ENCODE measurements at regions not wholly inside any gene's neighbourhood (a gene's known extent, or its start where the extent isn't known, plus 50 kb on each side); places are given as distances from the start of the nearest gene placed in this dataset.
"Not testable (repeated sequence)": the region's sequence is repeated elsewhere in the genome, so short reads cannot be mapped to it uniquely, and the experiment has no call there.

DNA sequence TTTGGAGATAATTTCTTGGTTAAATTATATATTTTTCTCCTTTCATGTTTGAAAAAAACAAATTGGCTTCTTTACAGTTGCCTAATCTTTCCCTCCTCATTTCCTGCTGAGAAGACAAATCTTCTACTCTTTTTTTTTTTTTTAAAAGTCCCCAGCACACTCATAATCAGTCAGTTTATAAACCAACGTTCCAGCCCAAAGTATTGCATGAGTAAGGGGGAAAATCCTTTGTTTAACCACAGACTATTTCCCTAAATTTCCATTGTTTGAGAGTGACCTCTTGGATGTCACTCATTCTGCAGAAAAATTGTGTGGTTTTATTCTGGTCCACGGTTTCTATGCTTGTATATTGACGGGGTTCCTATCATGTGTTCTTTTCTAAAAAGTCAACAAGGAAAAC is 55.1 kb upstream of the TLR4 start:
- Histone ChIP-seq H3K36me3 (ENCODE audit: control insufficient read depth in 2 of 2, insufficient read depth in 2 of 2, low read length in 1 of 2) (no peaks in the 10 kb centered on the region), H3K4me1 (ENCODE audit: control insufficient read depth in 2 of 2, insufficient read depth in 2 of 2, low read length in 2 of 2) (no peaks in the 10 kb centered on the region), H3K9me3 (ENCODE audit: control insufficient read depth in 2 of 2, insufficient read depth in 1 of 2, low read length in 1 of 2) (no peaks in the 10 kb centered on the region), H3K27me3 (ENCODE audit: control insufficient read depth in 2 of 2, insufficient read depth in 1 of 2, low read length in 1 of 2) (no peaks in the 10 kb centered on the region), H3K4me3 (ENCODE audit: low read length in 2 of 2) (no peak overlapping the region), H3K27ac (ENCODE audit: low read depth in 1 of 2, low read length in 1 of 2) (no peak overlapping the region)
- whole genome bisulfite sequencing: 51% methylated on average over 3 of the region's 3 CpGs
- DNase-seq (ENCODE audit: low read depth in 6 of 9, low spot score in 9 of 9): no peak

DNA sequence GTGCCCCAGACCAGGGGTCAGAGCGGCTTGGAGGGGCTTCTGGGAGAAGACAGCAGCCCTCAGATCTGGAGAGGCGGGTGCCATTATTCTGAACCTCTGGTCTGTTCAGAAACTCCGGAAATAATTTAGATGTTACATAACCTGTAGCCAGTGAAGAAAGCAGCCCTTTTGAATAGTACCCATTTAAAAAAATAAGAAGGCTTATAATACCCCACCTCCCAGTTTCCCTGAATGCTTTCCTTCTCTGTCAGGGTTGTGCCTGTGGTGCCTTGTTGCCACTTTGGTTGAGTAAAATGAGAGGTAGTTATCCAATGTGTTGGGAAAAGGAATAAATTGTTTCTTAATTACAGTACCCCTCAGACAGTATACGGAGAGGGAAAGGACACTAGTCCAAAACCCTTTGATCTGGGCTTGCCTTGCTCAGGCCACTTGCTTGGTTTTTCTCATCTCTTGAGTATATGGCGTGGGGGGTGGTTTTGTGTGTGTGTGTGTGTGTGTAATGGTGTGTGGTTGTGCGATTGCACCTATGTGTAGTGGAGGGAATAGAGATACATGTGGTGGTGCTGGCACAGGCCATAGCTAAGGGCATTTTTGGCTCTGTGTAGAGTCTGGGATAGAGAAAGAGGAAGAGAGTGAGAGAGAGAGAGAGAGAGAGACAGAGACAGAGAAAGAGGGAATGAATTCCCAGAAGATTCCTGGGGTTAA is 59.1 kb upstream of the TLR4 start:
- Histone ChIP-seq H3K9me3 (ENCODE audit: control insufficient read depth in 2 of 2, insufficient read depth in 1 of 2, low read length in 1 of 2) (no peaks in the 10 kb centered on the region), H3K4me1 (ENCODE audit: control insufficient read depth in 2 of 2, insufficient read depth in 2 of 2, low read length in 2 of 2) (no peaks in the 10 kb centered on the region), H3K4me3 (ENCODE audit: low read length in 2 of 2) (no peak overlapping the region), H3K27me3 (ENCODE audit: control insufficient read depth in 2 of 2, insufficient read depth in 1 of 2, low read length in 1 of 2) (peaks cover 0 to 7% of the 10 kb centered on the region in 2 donors), H3K36me3 (ENCODE audit: control insufficient read depth in 2 of 2, insufficient read depth in 2 of 2, low read length in 1 of 2) (no peaks in the 10 kb centered on the region), H3K27ac (ENCODE audit: low read depth in 1 of 2, low read length in 1 of 2) (no peak overlapping the region)
- DNase-seq (ENCODE audit: low read depth in 6 of 9, low spot score in 9 of 9): no peak
- 32% methylated on average over 6 of the region's 6 CpGs for WGBS

DNA sequence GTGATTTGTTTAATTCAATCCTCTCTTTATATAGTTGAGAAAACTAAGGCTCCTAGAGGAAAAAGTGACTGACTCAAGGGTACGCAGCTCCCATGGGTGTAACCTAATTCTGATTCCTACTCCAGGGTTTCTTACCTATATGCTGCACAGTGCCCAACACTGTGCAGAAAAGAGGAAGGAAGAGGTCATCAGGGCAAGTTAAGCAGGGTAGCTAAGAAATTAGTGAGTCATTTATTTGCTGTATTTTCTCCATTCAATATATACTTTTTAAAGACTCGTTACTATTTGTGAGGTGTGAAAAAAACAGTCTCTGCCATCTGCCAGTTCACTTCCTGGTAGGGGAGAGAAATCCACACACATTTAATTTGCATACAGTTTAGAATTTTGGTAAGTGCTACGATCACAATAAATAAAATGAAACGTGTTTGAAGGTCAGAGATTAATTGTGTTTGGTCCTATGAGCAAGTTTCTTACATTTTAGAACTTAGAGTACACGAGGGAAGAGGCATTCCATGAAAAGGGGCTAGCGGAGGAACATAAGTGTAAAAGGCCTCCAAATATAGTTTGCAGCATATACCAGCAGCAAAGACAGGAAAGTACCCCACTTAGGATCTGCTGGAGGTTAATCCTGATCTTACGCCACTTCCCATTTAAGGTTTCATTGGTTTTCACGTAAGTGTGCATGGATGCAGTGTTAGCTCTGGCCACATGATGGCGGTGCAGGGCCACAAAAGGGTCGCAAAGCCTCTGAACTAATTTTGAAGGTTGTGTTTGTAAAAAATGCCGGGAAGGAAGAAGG is 59.9 kb upstream of the TLR4 start:
- WGBS: 9% methylated on average over 11 of the region's 11 CpGs
- no peak overlapping the region for H3K4me3 ChIP-seq (ENCODE audit: low read length in 2 of 2)

DNA sequence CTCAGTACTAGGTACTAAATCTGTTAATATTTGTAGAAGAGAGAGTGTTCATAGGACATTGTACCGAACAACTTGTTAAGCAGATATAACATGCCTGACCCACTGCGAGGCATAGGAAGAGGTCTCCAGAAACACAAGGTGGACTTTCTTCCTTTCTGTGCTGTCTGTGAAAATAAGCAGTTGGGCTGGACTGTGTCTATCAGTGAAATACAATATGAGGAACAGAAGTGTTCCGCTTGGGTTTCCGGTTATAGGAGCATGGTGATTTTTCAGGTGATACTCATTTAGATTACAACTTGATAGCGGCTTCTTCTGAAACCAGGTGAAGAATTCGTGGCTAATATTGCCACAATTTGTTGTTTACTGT is 60.9 kb upstream of the TLR4 start:
- WGBS: 50% methylated on average over 6 of the region's 6 CpGs
- no peak for DNase-seq (ENCODE audit: low read depth in 6 of 9, low spot score in 9 of 9)
- Histone ChIP-seq H3K27ac (ENCODE audit: low read depth in 1 of 2, low read length in 1 of 2) (no peak overlapping the region), H3K27me3 (ENCODE audit: control insufficient read depth in 2 of 2, insufficient read depth in 1 of 2, low read length in 1 of 2) (peaks cover 0 to 7% of the 10 kb centered on the region in 2 donors), H3K4me1 (ENCODE audit: control insufficient read depth in 2 of 2, insufficient read depth in 2 of 2, low read length in 2 of 2) (no peaks in the 10 kb centered on the region), H3K9me3 (ENCODE audit: control insufficient read depth in 2 of 2, insufficient read depth in 1 of 2, low read length in 1 of 2) (no peaks in the 10 kb centered on the region), H3K36me3 (ENCODE audit: control insufficient read depth in 2 of 2, insufficient read depth in 2 of 2, low read length in 1 of 2) (no peaks in the 10 kb centered on the region), H3K4me3 (ENCODE audit: low read length in 2 of 2) (no peak overlapping the region)

More for the DNA sequence above, 59.9 kb upstream of the TLR4 start:
- Histone ChIP-seq H3K9me3 (ENCODE audit: control insufficient read depth in 2 of 2, insufficient read depth in 1 of 2, low read length in 1 of 2) (no peaks in the 10 kb centered on the region), H3K36me3 (ENCODE audit: control insufficient read depth in 2 of 2, insufficient read depth in 2 of 2, low read length in 1 of 2) (no peaks in the 10 kb centered on the region), H3K27ac (ENCODE audit: low read depth in 1 of 2, low read length in 1 of 2) (no peak overlapping the region), H3K4me1 (ENCODE audit: control insufficient read depth in 2 of 2, insufficient read depth in 2 of 2, low read length in 2 of 2) (no peaks in the 10 kb centered on the region), H3K27me3 (ENCODE audit: control insufficient read depth in 2 of 2, insufficient read depth in 1 of 2, low read length in 1 of 2) (peaks cover 0 to 7% of the 10 kb centered on the region in 2 donors)
- DNase-seq (ENCODE audit: low read depth in 6 of 9, low spot score in 9 of 9): peak in 7 of 9 donors; percentile 10 to 50 (median 24)

DNA sequence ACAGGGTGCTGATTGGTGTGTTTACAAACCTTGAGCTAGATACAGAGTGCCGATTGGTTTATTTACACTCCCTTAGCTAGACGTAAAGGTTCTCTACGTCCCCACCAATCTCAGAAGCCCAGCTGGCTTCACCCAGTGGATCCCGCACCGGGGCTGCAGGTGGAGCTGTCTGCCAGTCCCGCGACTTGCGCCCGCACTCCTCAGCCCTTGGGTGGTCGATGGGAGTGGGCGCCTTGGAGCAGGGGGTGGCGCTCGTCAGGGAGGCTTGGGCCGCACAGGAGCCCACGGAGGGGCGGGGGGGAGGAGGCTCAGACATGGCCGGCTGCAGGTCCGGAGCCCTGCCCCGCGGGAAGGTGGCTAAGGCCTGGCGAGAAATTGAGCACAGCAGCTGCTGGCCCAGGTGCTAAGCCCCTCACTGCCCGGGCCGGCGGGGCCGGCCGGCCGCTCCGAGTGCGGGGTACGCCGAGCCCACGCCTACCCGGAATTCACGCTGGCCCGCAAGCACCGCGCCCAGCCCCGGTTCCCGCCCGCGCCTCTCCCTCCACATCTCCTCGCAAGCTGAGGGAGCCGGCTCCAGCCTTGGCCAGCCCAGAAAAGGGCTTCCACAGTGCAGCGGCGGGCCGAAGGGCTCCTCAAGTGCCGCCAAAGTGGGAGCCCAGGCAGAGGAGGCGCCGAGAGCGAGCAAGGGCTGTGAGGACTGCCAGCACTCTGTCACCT is 61.5 kb upstream of the TLR4 start:
- not testable (repeated sequence) for H3K4me3 ChIP-seq (ENCODE audit: low read length in 2 of 2)

DNA sequence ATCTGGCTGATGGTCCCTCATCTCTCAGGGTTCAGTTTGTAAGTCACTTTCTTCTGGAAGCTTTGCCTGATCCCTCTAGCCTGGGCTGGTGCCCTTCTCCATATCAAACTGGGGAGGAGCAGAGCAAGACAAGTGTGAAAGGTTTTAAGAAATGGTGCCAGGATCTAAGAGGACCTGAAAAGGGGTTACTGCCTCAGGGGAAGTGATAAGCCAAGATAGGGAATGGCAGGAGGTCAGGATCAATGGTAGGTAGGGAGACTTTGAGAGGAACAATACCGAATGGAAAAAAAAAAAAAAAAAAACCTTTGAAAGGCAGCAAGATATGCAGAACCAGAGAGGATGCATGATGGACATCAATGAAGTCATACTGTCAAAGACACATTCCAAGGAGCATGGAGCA is 67.5 kb upstream of the TLR4 start:
- Histone ChIP-seq H3K9me3 (ENCODE audit: control insufficient read depth in 2 of 2, insufficient read depth in 1 of 2, low read length in 1 of 2) (no peaks in the 10 kb centered on the region), H3K27ac (ENCODE audit: low read depth in 1 of 2, low read length in 1 of 2) (no peak overlapping the region), H3K36me3 (ENCODE audit: control insufficient read depth in 2 of 2, insufficient read depth in 2 of 2, low read length in 1 of 2) (no peaks in the 10 kb centered on the region), H3K4me1 (ENCODE audit: control insufficient read depth in 2 of 2, insufficient read depth in 2 of 2, low read length in 2 of 2) (no peaks in the 10 kb centered on the region), H3K4me3 (ENCODE audit: low read length in 2 of 2) (no peak overlapping the region), H3K27me3 (ENCODE audit: control insufficient read depth in 2 of 2, insufficient read depth in 1 of 2, low read length in 1 of 2) (no peaks in the 10 kb centered on the region)
- WGBS: 83% methylated on average over 1 of the region's 1 CpG
- DNase-seq (ENCODE audit: low read depth in 6 of 9, low spot score in 9 of 9): no peak

More for the DNA sequence above, 61.5 kb upstream of the TLR4 start:
- not testable (repeated sequence) for DNase-seq (ENCODE audit: low read depth in 6 of 9, low spot score in 9 of 9); H3K27ac ChIP-seq (ENCODE audit: low read depth in 1 of 2, low read length in 1 of 2); H3K4me1 ChIP-seq (ENCODE audit: control insufficient read depth in 2 of 2, insufficient read depth in 2 of 2, low read length in 2 of 2); H3K9me3 ChIP-seq (ENCODE audit: control insufficient read depth in 2 of 2, insufficient read depth in 1 of 2, low read length in 1 of 2); H3K36me3 ChIP-seq (ENCODE audit: control insufficient read depth in 2 of 2, insufficient read depth in 2 of 2, low read length in 1 of 2); H3K27me3 ChIP-seq (ENCODE audit: control insufficient read depth in 2 of 2, insufficient read depth in 1 of 2, low read length in 1 of 2)
- WGBS: 65% methylated on average over 50 of the region's 50 CpGs

DNA sequence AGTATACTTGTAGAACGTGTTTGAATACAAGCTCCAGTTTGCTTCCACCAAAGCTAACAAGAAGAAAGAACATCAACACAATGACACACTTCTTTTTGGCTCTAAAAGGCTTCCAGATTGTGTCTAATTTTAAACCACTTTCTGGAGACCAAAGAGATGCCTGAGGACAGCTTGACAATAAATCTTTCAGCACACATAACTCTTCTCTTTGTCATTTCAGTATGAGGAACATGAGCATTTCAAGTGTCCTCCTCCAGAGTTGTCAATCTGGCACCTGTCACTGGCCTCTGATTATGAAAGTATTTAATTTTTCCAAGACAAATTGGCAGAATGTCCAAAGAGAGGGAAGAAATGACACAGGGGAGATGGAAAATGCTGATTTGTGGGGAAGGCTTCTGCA is 79.0 kb upstream of the TLR4 start:
- no peaks in the 10 kb centered on the region for H3K9me3 ChIP-seq (ENCODE audit: control insufficient read depth in 2 of 2, insufficient read depth in 1 of 2, low read length in 1 of 2)
- no peak for DNase-seq (ENCODE audit: low read depth in 6 of 9, low spot score in 9 of 9)
- no peak overlapping the region for H3K27ac ChIP-seq (ENCODE audit: low read depth in 1 of 2, low read length in 1 of 2)
- no peaks in the 10 kb centered on the region for H3K4me1 ChIP-seq (ENCODE audit: control insufficient read depth in 2 of 2, insufficient read depth in 2 of 2, low read length in 2 of 2)
- WGBS: 93% methylated on average over 1 of the region's 1 CpG
- H3K36me3 ChIP-seq (ENCODE audit: control insufficient read depth in 2 of 2, insufficient read depth in 2 of 2, low read length in 1 of 2): no peaks in the 10 kb centered on the region
- H3K27me3 ChIP-seq (ENCODE audit: control insufficient read depth in 2 of 2, insufficient read depth in 1 of 2, low read length in 1 of 2): no peaks in the 10 kb centered on the region
- no peak overlapping the region for H3K4me3 ChIP-seq (ENCODE audit: low read length in 2 of 2)

DNA sequence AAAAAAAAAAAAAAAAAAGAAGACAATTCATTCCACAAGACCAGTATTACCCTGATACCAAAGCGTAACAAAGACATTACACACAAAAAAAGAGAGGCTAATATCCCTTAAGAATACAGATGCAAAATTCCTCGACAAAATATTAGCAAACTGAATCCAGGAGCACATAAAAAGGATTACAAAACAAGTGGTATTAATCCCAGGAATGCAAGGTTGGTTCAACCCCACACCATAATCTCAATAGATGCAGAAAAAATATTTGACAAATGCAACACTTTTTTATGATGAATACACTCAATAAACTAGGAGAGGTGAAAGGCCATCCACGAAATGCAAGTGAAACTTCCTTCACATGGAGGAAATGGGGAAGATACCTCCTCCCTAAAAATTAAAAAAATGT is 80.1 kb upstream of the TLR4 start:
- Histone ChIP-seq H3K27ac (ENCODE audit: low read depth in 1 of 2, low read length in 1 of 2) (no peak overlapping the region), H3K36me3 (ENCODE audit: control insufficient read depth in 2 of 2, insufficient read depth in 2 of 2, low read length in 1 of 2) (no peaks in the 10 kb centered on the region), H3K4me1 (ENCODE audit: control insufficient read depth in 2 of 2, insufficient read depth in 2 of 2, low read length in 2 of 2) (no peaks in the 10 kb centered on the region), H3K9me3 (ENCODE audit: control insufficient read depth in 2 of 2, insufficient read depth in 1 of 2, low read length in 1 of 2) (no peaks in the 10 kb centered on the region), H3K27me3 (ENCODE audit: control insufficient read depth in 2 of 2, insufficient read depth in 1 of 2, low read length in 1 of 2) (no peaks in the 10 kb centered on the region), H3K4me3 (ENCODE audit: low read length in 2 of 2) (no peak overlapping the region)
- WGBS: 84% methylated on average over 3 of the region's 3 CpGs
- DNase-seq (ENCODE audit: low read depth in 6 of 9, low spot score in 9 of 9): no peak

DNA sequence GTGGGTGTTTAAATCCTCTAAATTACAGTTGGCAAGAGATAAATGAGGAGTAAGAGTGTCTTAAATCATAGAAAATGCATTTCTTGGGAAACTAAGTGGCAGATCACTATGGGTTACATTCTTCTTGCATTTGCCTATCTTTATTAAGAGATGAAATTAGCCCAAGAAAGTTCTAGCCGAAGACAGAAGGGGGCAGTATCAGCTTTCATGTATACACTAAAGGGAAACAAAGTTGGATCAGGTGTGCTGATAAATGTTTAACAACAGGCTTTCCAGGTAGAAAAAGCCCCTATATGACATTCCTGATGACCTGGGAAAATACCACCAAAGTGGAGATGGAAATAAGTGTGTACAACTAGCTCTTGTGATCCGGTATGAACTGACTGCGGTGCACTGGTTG is 81.9 kb upstream of the TLR4 start:
- Histone ChIP-seq H3K27me3 (ENCODE audit: control insufficient read depth in 2 of 2, insufficient read depth in 1 of 2, low read length in 1 of 2) (no peaks in the 10 kb centered on the region), H3K9me3 (ENCODE audit: control insufficient read depth in 2 of 2, insufficient read depth in 1 of 2, low read length in 1 of 2) (no peaks in the 10 kb centered on the region), H3K4me3 (ENCODE audit: low read length in 2 of 2) (no peak overlapping the region), H3K4me1 (ENCODE audit: control insufficient read depth in 2 of 2, insufficient read depth in 2 of 2, low read length in 2 of 2) (no peaks in the 10 kb centered on the region), H3K27ac (ENCODE audit: low read depth in 1 of 2, low read length in 1 of 2) (no peak overlapping the region), H3K36me3 (ENCODE audit: control insufficient read depth in 2 of 2, insufficient read depth in 2 of 2, low read length in 1 of 2) (no peaks in the 10 kb centered on the region)
- WGBS: 94% methylated on average over 3 of the region's 3 CpGs
- no peak for DNase-seq (ENCODE audit: low read depth in 6 of 9, low spot score in 9 of 9)

All from thymus (tissue), 11 donors.